ENCODE measurements at regions not wholly inside any gene's neighbourhood (a gene's known extent, or its start where the extent isn't known, plus 50 kb on each side); places are given as distances from the start of the nearest gene placed in this dataset.

GRCh38 chrX:131951166-131951565 is 71.9 kb upstream of the STK26 start:
- no peak for TF ChIP-seq CTCF (IDR thresholded peaks at IDR 0.05)
- Histone ChIP-seq H3K36me3 (no peaks in the 10 kb centered on the region), H3K4me1 (ENCODE audit: control insufficient read depth in 1 of 2, low read depth in 2 of 2) (no peaks in the 10 kb centered on the region), H3K4me3 (no peak overlapping the region), H3K9me3 (no peaks in the 10 kb centered on the region), H3K27me3 (replicated peaks; ENCODE audit: insufficient read depth) (no peaks in the 10 kb centered on the region), H3K27ac (no peak overlapping the region)
- DNase-seq (ENCODE audit: low spot score): no peak
- no peak for ATAC-seq (ENCODE audit: insufficient number of reproducible peaks, low FRiP score, low read depth)

DNA sequence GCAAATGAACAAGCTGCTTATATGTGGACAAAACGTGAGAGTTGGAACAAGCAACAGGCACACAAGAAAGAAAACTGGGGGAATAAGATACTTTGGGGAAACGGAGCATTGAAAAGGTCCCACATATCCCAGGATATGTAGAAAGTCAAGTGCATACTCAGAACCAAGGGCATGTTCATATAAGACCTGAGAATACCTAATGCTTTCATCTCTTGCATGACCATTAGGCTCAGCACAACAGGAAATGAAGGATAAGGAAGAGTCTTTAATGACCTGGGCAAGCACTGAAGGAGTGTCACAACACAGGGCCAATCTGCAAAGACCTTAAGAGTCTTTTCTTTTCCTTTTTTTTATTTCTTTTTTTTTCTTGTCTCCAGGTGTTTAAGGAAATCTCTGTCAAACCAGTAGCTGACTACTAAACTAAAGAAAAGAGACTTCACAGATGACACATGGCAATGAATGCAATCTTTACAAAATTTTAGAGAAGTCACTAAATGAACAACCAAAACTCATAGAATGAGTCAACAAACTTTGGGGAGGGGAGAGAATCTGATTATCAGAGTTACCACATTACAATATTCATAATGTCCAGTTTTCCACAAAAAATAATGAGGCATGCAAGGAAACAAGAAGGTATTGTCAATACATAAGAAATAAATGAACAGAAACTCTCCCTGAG is 67.9 kb upstream of the STK26 start:
- no peak overlapping the region for H3K4me3 ChIP-seq
- no peak for DNase-seq (ENCODE audit: low spot score)
- no peaks in the 10 kb centered on the region for H3K27me3 ChIP-seq (replicated peaks; ENCODE audit: insufficient read depth)
- H3K9me3 ChIP-seq: no peaks in the 10 kb centered on the region
- H3K27ac ChIP-seq: no peak overlapping the region
- no peak for ATAC-seq (ENCODE audit: insufficient number of reproducible peaks, low FRiP score, low read depth)
- TF ChIP-seq CTCF (IDR thresholded peaks at IDR 0.05): no peak
- H3K4me1 ChIP-seq (ENCODE audit: control insufficient read depth in 1 of 2, low read depth in 2 of 2): no peaks in the 10 kb centered on the region
- H3K36me3 ChIP-seq: no peaks in the 10 kb centered on the region

DNA sequence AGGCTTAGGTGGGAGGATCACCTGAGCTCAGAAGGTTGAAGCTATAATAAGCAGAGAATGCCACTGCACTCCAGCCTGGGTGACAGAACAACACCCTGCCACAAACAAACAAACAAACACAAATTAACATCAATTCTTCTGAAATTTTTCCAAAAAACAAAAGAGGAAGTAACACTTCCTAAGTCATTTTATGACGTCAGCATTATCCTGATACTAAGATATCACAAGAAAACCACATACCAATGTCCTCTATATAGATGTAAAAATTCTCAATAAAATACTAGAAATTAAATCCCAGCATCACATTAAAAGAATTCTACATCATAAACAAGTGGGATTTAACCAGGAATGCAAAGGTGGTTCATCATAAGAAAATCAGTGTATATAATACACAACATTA is 64.4 kb upstream of the STK26 start:
- Histone ChIP-seq H3K4me3 (no peak overlapping the region), H3K4me1 (ENCODE audit: control insufficient read depth in 1 of 2, low read depth in 2 of 2) (no peaks in the 10 kb centered on the region), H3K27ac (no peak overlapping the region), H3K9me3 (no peaks in the 10 kb centered on the region), H3K27me3 (replicated peaks; ENCODE audit: insufficient read depth) (no peaks in the 10 kb centered on the region), H3K36me3 (no peaks in the 10 kb centered on the region)
- ATAC-seq (ENCODE audit: insufficient number of reproducible peaks, low FRiP score, low read depth) (no peak), DNase-seq (ENCODE audit: low spot score) (no peak)
- no peak for TF ChIP-seq CTCF (IDR thresholded peaks at IDR 0.05)

GRCh38 chrX:131970347-131970746 is 52.8 kb upstream of the STK26 start:
- TF ChIP-seq CTCF (IDR thresholded peaks at IDR 0.05): no peak
- Histone ChIP-seq H3K4me1 (ENCODE audit: control insufficient read depth in 1 of 2, low read depth in 2 of 2) (no peaks in the 10 kb centered on the region), H3K4me3 (no peak overlapping the region), H3K27me3 (replicated peaks; ENCODE audit: insufficient read depth) (no peaks in the 10 kb centered on the region), H3K36me3 (no peaks in the 10 kb centered on the region), H3K27ac (no peak overlapping the region), H3K9me3 (no peaks in the 10 kb centered on the region)
- ATAC-seq (ENCODE audit: insufficient number of reproducible peaks, low FRiP score, low read depth): no peak
- DNase-seq (ENCODE audit: low spot score): no peak
